ENCODE measurements at regions not wholly inside any gene's neighbourhood (a gene's known extent, or its start where the extent isn't known, plus 50 kb on each side); places are given as distances from the start of the nearest gene placed in this dataset.

DNA sequence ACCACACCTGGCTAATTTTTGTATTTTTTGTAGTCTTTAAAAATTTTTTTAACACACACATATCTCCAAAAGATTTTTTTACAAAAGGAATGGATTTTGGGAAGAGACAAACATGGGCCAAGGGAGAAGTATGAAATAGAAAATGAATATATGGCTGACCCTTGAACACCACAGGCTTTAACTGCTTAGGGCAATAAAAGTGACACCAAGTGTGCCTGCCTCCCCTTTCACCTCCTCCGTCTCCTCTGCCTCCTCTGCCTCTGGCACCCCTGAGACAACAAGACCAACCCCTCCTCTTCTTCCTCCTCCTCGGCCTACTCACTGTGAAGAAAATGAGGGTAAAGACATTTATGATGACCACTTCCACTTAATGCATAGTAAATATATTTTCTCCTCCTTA is 483.9 kb downstream of the KDM4C start:
- no peak overlapping the region for H3K4me3 ChIP-seq (ENCODE audit: low read depth, low read length)
- no peak for DNase-seq (ENCODE audit: low read depth)
- no peak for TF ChIP-seq CTCF (IDR thresholded peaks at IDR 0.05; ENCODE audit: insufficient read depth, low read depth, low read length, missing control alignments)

- no peak overlapping the region for H3K4me3 ChIP-seq (ENCODE audit: low read depth, low read length)
- no peak for DNase-seq (ENCODE audit: low read depth)
- TF ChIP-seq CTCF (IDR thresholded peaks at IDR 0.05; ENCODE audit: insufficient read depth, low read depth, low read length, missing control alignments) = no peak
Measured at GRCh38 chr9:7240569-7241311, 483.0 kb downstream of the KDM4C start.

GRCh38 chr9:7239708-7240107 is 481.9 kb downstream of the KDM4C start:
- DNase-seq (ENCODE audit: low read depth) = no peak
- no peak for TF ChIP-seq CTCF (IDR thresholded peaks at IDR 0.05; ENCODE audit: insufficient read depth, low read depth, low read length, missing control alignments)
- H3K4me3 ChIP-seq (ENCODE audit: low read depth, low read length) = no peak overlapping the region

DNA sequence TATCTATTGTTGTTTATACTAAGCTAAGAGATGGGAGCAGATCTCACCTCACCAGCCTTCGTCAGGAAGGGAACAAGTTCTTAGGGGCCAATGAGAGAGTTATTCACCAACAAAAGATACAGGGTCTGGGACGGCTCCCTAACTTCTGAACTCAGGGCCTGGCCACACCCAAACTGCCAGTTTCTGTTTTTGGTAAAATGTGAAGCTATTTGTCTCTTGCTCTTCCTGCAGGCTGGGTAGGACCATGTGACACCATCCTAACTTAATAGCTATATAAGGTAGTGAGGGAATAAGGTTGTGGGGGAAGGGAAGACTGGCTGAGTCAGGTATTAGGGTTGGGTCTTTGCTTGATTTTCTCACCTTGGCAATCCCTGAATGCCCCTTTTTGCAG is 480.5 kb downstream of the KDM4C start:
- no peak for TF ChIP-seq CTCF (IDR thresholded peaks at IDR 0.05; ENCODE audit: insufficient read depth, low read depth, low read length, missing control alignments)
- no peak for DNase-seq (ENCODE audit: low read depth)
- no peak overlapping the region for H3K4me3 ChIP-seq (ENCODE audit: low read depth, low read length)

DNA sequence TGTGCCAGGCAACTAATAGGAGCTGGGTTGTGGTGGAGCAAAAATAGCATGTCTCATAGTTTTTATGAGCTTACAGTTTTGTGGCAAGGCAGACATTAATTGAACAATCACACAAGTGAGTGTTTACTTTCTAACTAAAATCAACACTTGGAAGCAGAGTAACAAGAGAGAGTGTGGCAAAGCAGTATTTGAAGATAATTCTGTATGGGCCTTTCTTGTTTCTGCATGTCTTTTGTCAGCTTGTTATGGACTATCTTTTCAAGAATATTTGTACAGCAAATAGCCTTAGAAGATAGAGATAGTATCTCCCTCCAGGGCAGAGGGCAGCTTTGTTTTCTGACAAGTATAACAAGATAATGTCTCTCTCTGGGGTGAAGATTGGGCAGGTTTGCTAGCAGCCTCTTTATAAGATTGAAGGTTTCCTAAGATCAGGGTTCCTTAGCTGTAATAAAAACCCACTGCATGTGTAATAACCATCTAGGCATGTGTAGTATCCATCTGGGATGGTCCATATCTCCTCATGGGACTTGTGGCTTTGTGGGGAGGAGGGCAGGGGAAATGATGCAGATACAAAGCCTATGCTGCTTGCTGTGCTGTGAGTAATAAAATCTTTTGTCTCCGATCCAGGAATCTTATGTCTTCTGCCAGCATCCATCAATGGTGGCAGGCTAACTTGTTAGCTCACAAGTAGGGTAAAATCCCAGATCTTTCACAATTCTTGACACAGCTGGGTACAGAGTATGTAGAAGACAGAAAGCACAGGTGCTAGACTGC is 479.9 kb downstream of the KDM4C start:
- TF ChIP-seq CTCF (IDR thresholded peaks at IDR 0.05; ENCODE audit: insufficient read depth, low read depth, low read length, missing control alignments) = no peak

GRCh38 chr9:7236186-7236585 is 478.4 kb downstream of the KDM4C start:
- H3K4me3 ChIP-seq (ENCODE audit: low read depth, low read length) = no peak overlapping the region
- no peak for TF ChIP-seq CTCF (IDR thresholded peaks at IDR 0.05; ENCODE audit: insufficient read depth, low read depth, low read length, missing control alignments)
- DNase-seq (ENCODE audit: low read depth) = no peak

More for the DNA sequence above, 479.9 kb downstream of the KDM4C start:
- no peak for DNase-seq (ENCODE audit: low read depth)
- no peak overlapping the region for H3K4me3 ChIP-seq (ENCODE audit: low read depth, low read length)
